Panc1 (cell line): ENCODE measurements at regions not wholly inside any gene's neighbourhood (a gene's known extent, or its start where the extent isn't known, plus 50 kb on each side); places are given as distances from the start of the nearest gene placed in this dataset.

Experiments
- ATAC-seq: fragments of 200-7000 bp; cut with Tn5 transposase; 2 replicates; pipeline ENCODE4 v1.9.1; 2020; ENCODE audit warnings: mild to moderate bottlenecking, moderate library complexity
- BruUV-seq: library from RNA; stranded (reverse); fragments of 400-500 nt; replicated peaks from 2 replicates; lab custom pipeline; 2021; lab: Mats Ljungman, UMichigan
- CTCF ChIA-PET: fragments of 300-600 bp; sonication (Branson Sonifier 250); formaldehyde crosslinking; loops from one replicate; lab custom pipeline; 2022; ENCODE audit warnings: antibody characterized with exemption; lab: Charles Lee
- POLR2A ChIA-PET: fragments of 300-600 bp; sonication (Branson Sonifier 250); formaldehyde crosslinking; loops from one replicate; lab custom pipeline; 2022; ENCODE audit warnings: antibody characterized with exemption; lab: Charles Lee
- DNase-seq: peaks from one replicate; pipeline ENCODE4 v3.0.0-alpha.2; 2010; ENCODE audit warnings: low read depth, low spot score
- H3K27ac ChIP-seq: 2 replicates; pipeline ENCODE4 v1.5.1; 2011; ENCODE audit warnings: mild to moderate bottlenecking, low read length, inconsistent platforms
- H3K27me3 ChIP-seq: fragments of 200-500 bp; sonication (Bioruptor generic); 2 replicates; pipeline ENCODE4 v1.6.0; 2014; ENCODE audit warnings: low read length, inconsistent platforms; ENCODE audit not compliant: control insufficient read depth, insufficient read depth
- H3K36me3 ChIP-seq: fragments of 200-500 bp; sonication (Bioruptor generic); 2 replicates; pipeline ENCODE4 v1.5.1; 2014; ENCODE audit warnings: inconsistent platforms, mild to moderate bottlenecking, low read length, moderate library complexity; ENCODE audit not compliant: control insufficient read depth, insufficient read depth
- H3K4me1 ChIP-seq: 2 replicates; pipeline ENCODE4 v1.5.1; 2011; ENCODE audit warnings: inconsistent platforms, mild to moderate bottlenecking, low read length, moderate library complexity; ENCODE audit not compliant: control insufficient read depth, insufficient read depth
- H3K4me3 ChIP-seq, 2 experiments: 2 replicates each; pipeline ENCODE4 v1.5.1; 2011 to 2012; ENCODE audit warnings: low read depth in 2 of 2, low read length in 2 of 2, mild to moderate bottlenecking in 2 of 2, inconsistent platforms in 1 of 2, moderate library complexity in 1 of 2
- H3K9me3 ChIP-seq: fragments of 200-500 bp; sonication (Bioruptor generic); 2 replicates; pipeline ENCODE4 v1.5.1; 2014; ENCODE audit warnings: low read depth, mild to moderate bottlenecking, inconsistent platforms, low read length, moderate library complexity; ENCODE audit not compliant: control insufficient read depth, insufficient read depth
- CTCF ChIP-seq: fragments of 450-650 bp; IDR thresholded peaks from 2 replicates; pipeline ENCODE4 v1.5.1; 2017; ENCODE audit warnings: mild to moderate bottlenecking
- POLR2AphosphoS5 ChIP-seq: IDR thresholded peaks from 2 replicates; pipeline ENCODE4 v1.6.1; 2012; ENCODE audit warnings: mild to moderate bottlenecking, low read depth, low read length, moderate library complexity
- REST ChIP-seq, 2 experiments: IDR thresholded peaks; 2 replicates each; pipeline ENCODE4 v1.6.1; 2011 to 2012; ENCODE audit warnings: low read depth in 2 of 2, control low read depth in 1 of 2, low read length in 1 of 2, mild to moderate bottlenecking in 1 of 2, moderate library complexity in 1 of 2; ENCODE audit not compliant: insufficient read depth in 1 of 2
- SIN3A ChIP-seq: IDR thresholded peaks from 2 replicates; pipeline ENCODE4 v1.6.1; 2012; ENCODE audit warnings: low read depth, mild to moderate bottlenecking, low read length, moderate library complexity, borderline replicate concordance; ENCODE audit not compliant: insufficient read depth
- TCF7L2 ChIP-seq: IDR thresholded peaks from 2 replicates; pipeline ENCODE4 v1.6.1; 2011; ENCODE audit warnings: mild to moderate bottlenecking, low read depth, low read length, inconsistent platforms
- in situ Hi-C: cut with HindIII; loops from 2 replicates; pipeline ENCODE4 v1.10.0; 2016; ENCODE audit warnings: low sequenced_read_pairs, low pct_unique_long_range_greater_than_20kb
- intact Hi-C: fragments of 100-400 bp; cut with micrococcal nuclease; formaldehyde crosslinking; loops from one replicate; pipeline ENCODE4 v1.10.0; 2022; ENCODE audit not compliant: unreplicated experiment

DNA sequence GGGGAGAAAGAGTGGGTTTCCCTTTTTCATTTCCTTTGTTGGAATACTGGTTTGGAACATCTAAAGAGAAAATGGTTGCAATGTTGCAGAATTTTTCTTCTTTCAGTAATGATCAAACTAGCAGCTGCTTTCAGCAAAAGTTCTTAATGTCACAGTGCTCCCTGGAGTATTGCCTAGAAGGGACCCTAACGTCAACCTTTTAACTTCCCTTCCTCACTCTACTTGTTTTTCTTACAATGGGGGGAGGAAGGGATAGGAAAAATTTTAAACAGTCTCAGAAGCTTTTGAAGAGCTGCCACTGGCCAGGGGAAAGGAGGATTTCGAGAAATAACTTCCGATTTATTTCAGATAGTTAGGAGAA, 521.8 kb downstream of the MED13L start:
- intact Hi-C loops, result no loop called here
- ATAC-seq, result no peak
- no peak overlapping the region for H3K27ac ChIP-seq
- CTCF ChIA-PET, result no interaction called here
- in situ Hi-C loops, result no loop called here
- no peaks in the 10 kb centered on the region; the same call in 1 of the 2 replicates for H3K36me3 ChIP-seq
- TF ChIP-seq TCF7L2 (no peak), REST (IDR thresholded peaks at IDR 0.05; ENCODE audit: insufficient read depth in 1 of 2, low read depth in 2 of 2, low read length in 1 of 2) (no peak), CTCF (no peak), POLR2AphosphoS5 (no peak), SIN3A (no peak)
- POLR2A ChIA-PET, result interaction anchor here (0.6 kb wide), 1 partner anchor 165 kb away, joined by 5 read pairs; no protein-coding TSS in a partner anchor
- H3K4me1 ChIP-seq, result no peaks in the 10 kb centered on the region
- H3K27me3 ChIP-seq, result peaks cover 31% of the 10 kb centered on the region
- H3K9me3 ChIP-seq, result no peaks in the 10 kb centered on the region
- no peak for DNase-seq
- no peak overlapping the region for H3K4me3 ChIP-seq
- no TSS peak for BruUV-seq

- DNase-seq (no peak), ATAC-seq (no peak)
- intact Hi-C loops (no loop called here), in situ Hi-C loops (no loop called here)
- Histone ChIP-seq H3K4me1 (no peaks in the 10 kb centered on the region), H3K27me3 (peaks cover 31% of the 10 kb centered on the region), H3K36me3 (no peaks in the 10 kb centered on the region; the same call in 1 of the 2 replicates), H3K27ac (no peak overlapping the region), H3K9me3 (no peaks in the 10 kb centered on the region), H3K4me3 (no peak overlapping the region)
- no TSS peak for BruUV-seq
- ChIA-PET POLR2A (no interaction called here), CTCF (interaction anchor here (0.7 kb wide), 2 partner anchors 17 to 253 kb away, joined by 3 to 6 read pairs; no protein-coding TSS in a partner anchor)
- TF ChIP-seq POLR2AphosphoS5, result no peak
- no peak for TF ChIP-seq CTCF
- no peak for TF ChIP-seq TCF7L2
- TF ChIP-seq SIN3A, result no peak
- no peak for TF ChIP-seq REST (IDR thresholded peaks at IDR 0.05; ENCODE audit: insufficient read depth in 1 of 2, low read depth in 2 of 2, low read length in 1 of 2)
Observed at GRCh38 chr12:115755061-115755724, 522.3 kb downstream of the MED13L start.
